Cardiac muscle cell (in vitro differentiated cells and primary cell): ENCODE measurements at regions not wholly inside any gene's neighbourhood (a gene's known extent, or its start where the extent isn't known, plus 50 kb on each side); places are given as distances from the start of the nearest gene placed in this dataset.

Source experiments
- DNase-seq, 2 donors: peaks; one replicate each; pipeline versions ENCODE4 v3.0.0 to v3.0.0-alpha.2; 2010 to 2017; ENCODE audit warnings: low read depth in 1 of 2, low spot score in 1 of 2
- H3K27ac ChIP-seq: fragments of 200-600 bp; sonication (generic); 2 replicates; pipeline ENCODE4 v1.5.1; 2016
- H3K27me3 ChIP-seq: fragments of 200-600 bp; sonication (generic); 2 replicates; pipeline ENCODE4 v1.6.0; 2016; ENCODE audit warnings: control low read depth
- H3K36me3 ChIP-seq: fragments of 200-600 bp; sonication (generic); 2 replicates; pipeline ENCODE4 v1.5.1; 2016; ENCODE audit warnings: control low read depth
- H3K4me1 ChIP-seq: fragments of 200-600 bp; sonication (generic); 2 replicates; pipeline ENCODE4 v1.8.1; 2017; ENCODE audit warnings: low read depth, mild to moderate bottlenecking, mixed run types
- H3K4me3 ChIP-seq: fragments of 200-600 bp; sonication (generic); 2 replicates; pipeline ENCODE4 v1.5.1; 2016; ENCODE audit warnings: mild to moderate bottlenecking
- H3K9me3 ChIP-seq: fragments of 200-600 bp; sonication (generic); 2 replicates; pipeline ENCODE4 v1.5.1; 2017; ENCODE audit warnings: low read depth, mild to moderate bottlenecking, control low read depth
- CTCF ChIP-seq: IDR thresholded peaks from 2 replicates; pipeline ENCODE4 v1.5.1; 2012; ENCODE audit warnings: low read depth, mild to moderate bottlenecking, low read length

GRCh38 chr13:107743100-107743499 is 472.2 kb downstream of the LIG4 start:
- Histone ChIP-seq H3K36me3 (no peaks in the 10 kb centered on the region), H3K4me3 (no peak overlapping the region), H3K27me3 (no peaks in the 10 kb centered on the region), H3K4me1 (no peaks in the 10 kb centered on the region), H3K27ac (no peak overlapping the region), H3K9me3 (no peaks in the 10 kb centered on the region)
- DNase-seq, result peak in 1 of 2 donors; percentile 1
- TF ChIP-seq CTCF, result no peak

GRCh38 chr13:107742544-107742943 is 472.8 kb downstream of the LIG4 start:
- TF ChIP-seq CTCF, result no peak
- no peak overlapping the region for H3K4me3 ChIP-seq
- no peaks in the 10 kb centered on the region for H3K9me3 ChIP-seq
- no peaks in the 10 kb centered on the region for H3K27me3 ChIP-seq
- no peaks in the 10 kb centered on the region for H3K4me1 ChIP-seq
- DNase-seq, result peak in 1 of 2 donors; percentile 3
- H3K27ac ChIP-seq, result no peak overlapping the region
- no peaks in the 10 kb centered on the region for H3K36me3 ChIP-seq

GRCh38 chr13:107738004-107738403 is 477.3 kb downstream of the LIG4 start:
- Histone ChIP-seq H3K27me3 (no peaks in the 10 kb centered on the region), H3K9me3 (no peaks in the 10 kb centered on the region), H3K4me1 (no peaks in the 10 kb centered on the region), H3K4me3 (no peak overlapping the region), H3K36me3 (no peaks in the 10 kb centered on the region), H3K27ac (no peak overlapping the region)
- DNase-seq, result no peak
- TF ChIP-seq CTCF, result no peak

GRCh38 chr13:107736731-107737130 is 478.6 kb downstream of the LIG4 start:
- Histone ChIP-seq H3K4me1 (no peaks in the 10 kb centered on the region), H3K36me3 (no peaks in the 10 kb centered on the region), H3K4me3 (no peak overlapping the region), H3K9me3 (no peaks in the 10 kb centered on the region), H3K27me3 (no peaks in the 10 kb centered on the region), H3K27ac (no peak overlapping the region)
- no peak for DNase-seq
- no peak for TF ChIP-seq CTCF

GRCh38 chr13:107736170-107736569 is 479.2 kb downstream of the LIG4 start:
- no peak for TF ChIP-seq CTCF
- no peaks in the 10 kb centered on the region for H3K36me3 ChIP-seq
- H3K27ac ChIP-seq, result no peak overlapping the region
- DNase-seq, result no peak
- no peaks in the 10 kb centered on the region for H3K4me1 ChIP-seq
- no peaks in the 10 kb centered on the region for H3K27me3 ChIP-seq
- H3K9me3 ChIP-seq, result no peaks in the 10 kb centered on the region
- H3K4me3 ChIP-seq, result no peak overlapping the region
